NCI-H345 treated with DMSO at 0.1 percent for 48 hours (cell line): ENCODE measurements at regions not wholly inside any gene's neighbourhood (a gene's known extent, or its start where the extent isn't known, plus 50 kb on each side); places are given as distances from the start of the nearest gene placed in this dataset.
A peak's percentile ranks its signal among the peaks of the same experiment; 100 is the strongest.
"Not testable (repeated sequence)": the region's sequence is repeated elsewhere in the genome, so short reads cannot be mapped to it uniquely, and the experiment has no call there.

ENCODE experiments used
- DNase-seq: peaks from one replicate; lab custom pipeline; 2025; ENCODE audit not compliant: unreplicated experiment; lab: John Stamatoyannopoulos, UW

GRCh38 chr4:11813951-11814446, 385.3 kb upstream of the HS3ST1 start:
- no peak for DNase-seq

- DNase-seq, result not testable (repeated sequence)
These were observed 382.8 kb upstream of the HS3ST1 start for GRCh38 chr4:11811521-11811920.

DNA sequence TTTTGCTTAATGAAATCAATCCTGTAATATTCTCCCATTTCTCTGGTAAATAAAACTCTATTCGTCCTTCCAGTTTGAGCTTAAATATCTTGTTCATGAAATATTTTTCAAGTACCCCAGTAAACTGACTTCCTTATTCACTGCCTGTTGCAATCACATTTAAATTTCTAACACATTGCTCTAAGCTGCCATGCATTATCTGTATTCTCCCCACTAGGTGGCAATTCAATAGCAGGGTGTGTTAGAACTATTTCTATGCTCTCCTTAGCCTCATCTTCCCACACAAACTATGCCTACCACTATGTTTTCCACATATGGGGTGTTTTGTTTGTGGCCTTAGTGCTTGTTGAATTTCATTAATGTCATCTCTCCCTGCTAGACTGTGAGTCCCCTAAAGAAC, 377.1 kb upstream of the HS3ST1 start:
- DNase-seq, result no peak

- DNase-seq, result no peak
These were observed 373.1 kb upstream of the HS3ST1 start for GRCh38 chr4:11801466-11802446.

GRCh38 chr4:11799196-11799595, 370.5 kb upstream of the HS3ST1 start:
- DNase-seq, result no peak

GRCh38 chr4:11791797-11792196, 363.1 kb upstream of the HS3ST1 start:
- no peak for DNase-seq

- DNase-seq, result no peak
These were observed 361.5 kb upstream of the HS3ST1 start for GRCh38 chr4:11790230-11790629.

DNA sequence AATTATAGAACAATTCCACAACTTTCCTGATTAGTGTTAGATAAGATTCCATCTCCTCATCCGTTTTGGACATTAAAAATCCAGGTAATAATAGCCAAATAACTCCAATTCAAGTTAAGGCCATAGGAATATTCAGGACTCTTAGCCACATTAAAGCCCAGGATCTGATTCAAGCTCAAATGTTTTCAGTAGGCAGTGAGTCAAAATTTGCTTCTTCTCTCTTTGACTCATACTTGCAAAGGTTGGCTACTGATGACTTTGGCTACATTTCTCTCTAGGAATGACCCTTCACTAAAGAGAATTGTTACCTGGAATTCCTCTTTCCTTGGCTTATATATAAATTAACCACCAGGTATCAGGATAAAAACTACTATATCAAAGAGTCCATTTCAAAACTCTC, 354.9 kb upstream of the HS3ST1 start:
- no peak for DNase-seq

GRCh38 chr4:11782859-11783258, 354.2 kb upstream of the HS3ST1 start:
- no peak for DNase-seq

GRCh38 chr4:11777447-11777846, 348.8 kb upstream of the HS3ST1 start:
- DNase-seq, result no peak

GRCh38 chr4:11774346-11774745, 345.7 kb upstream of the HS3ST1 start:
- no peak for DNase-seq

DNA sequence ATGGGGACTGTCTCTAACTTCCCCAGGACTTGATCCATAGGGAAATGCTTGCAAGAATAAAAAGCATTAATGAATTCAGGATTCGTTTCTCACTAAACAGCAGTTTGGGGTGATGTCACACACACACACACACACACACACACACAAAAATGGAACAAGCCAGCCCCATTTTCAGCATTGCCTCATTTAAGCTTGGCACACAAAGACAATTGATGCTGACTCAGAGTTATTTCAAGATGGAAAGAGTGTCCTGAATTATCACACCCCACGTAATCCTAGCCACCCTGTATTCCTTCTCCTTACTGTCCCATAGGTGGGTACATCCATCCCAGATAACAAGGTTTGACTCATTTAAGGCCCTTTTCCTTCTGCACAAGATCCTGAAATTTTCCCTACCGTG, 345.1 kb upstream of the HS3ST1 start:
- no peak for DNase-seq

GRCh38 chr4:11769434-11769833, 340.7 kb upstream of the HS3ST1 start:
- DNase-seq, result no peak

GRCh38 chr4:11768251-11768972, 339.7 kb upstream of the HS3ST1 start:
- no peak for DNase-seq

- DNase-seq, result peak; percentile 11
These were observed 337.3 kb upstream of the HS3ST1 start for GRCh38 chr4:11765849-11766453.

- DNase-seq, result no peak
These were observed 319.6 kb upstream of the HS3ST1 start for GRCh38 chr4:11748164-11748872.

GRCh38 chr4:11746734-11747133, 318.0 kb upstream of the HS3ST1 start:
- no peak for DNase-seq

DNA sequence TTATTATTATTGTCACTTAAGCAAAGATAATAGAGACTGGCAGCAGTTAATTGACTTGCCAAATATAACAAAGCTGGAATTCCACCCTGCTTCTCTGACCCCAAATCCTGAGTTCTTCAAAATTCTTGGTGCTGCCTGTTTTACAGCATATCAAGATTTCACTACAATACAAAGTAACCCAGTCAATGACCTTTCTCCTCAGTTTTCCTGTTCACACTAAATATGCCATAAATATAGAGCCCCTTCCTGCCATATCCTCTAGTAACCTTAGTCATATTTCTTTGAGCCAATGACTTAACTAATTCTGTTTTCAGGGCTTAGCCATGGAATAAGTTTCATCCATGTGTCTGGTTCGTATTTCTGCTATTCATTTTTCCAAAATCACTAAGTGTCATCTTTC, 315.3 kb upstream of the HS3ST1 start:
- DNase-seq, result no peak

DNA sequence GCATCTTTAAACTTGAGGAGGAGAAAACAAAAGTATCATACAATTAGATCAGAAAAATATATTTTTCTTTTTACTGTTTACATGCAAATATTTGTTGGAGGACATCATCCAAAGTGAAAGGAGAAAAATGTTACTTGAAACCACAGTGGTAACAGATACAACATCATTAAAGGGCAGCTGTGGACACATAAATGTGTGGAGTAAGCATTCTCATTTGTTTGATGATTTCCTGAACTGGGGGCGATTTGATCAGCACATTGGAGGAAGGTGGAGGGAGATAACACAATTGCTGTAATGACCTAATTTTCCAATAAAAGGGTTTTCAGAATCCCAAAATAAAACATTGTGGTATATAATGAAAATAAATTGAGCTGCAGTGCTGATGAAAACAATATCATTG, 314.5 kb upstream of the HS3ST1 start:
- no peak for DNase-seq

DNA sequence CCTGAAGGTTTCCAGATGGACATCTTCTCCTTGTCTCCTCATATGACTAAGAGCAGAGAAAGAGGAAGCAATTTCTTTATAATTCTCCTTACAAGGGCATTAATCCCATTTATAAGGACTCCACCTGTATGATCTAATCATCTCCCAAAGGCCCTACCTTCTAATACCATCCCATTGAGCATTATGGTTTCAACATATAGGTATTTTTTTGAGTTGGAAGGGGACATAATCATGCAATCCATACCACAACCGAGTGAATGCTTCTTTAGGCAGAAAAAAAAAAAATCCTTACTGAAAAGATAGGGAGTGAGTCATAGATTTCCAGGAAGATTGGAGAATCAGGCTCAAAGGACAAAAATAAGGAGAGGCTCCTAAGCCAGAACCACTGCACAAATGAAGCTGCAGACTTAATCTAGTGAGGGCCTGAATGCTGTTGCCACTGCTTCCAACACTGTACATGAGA, 312.5 kb upstream of the HS3ST1 start:
- DNase-seq, result no peak

DNA sequence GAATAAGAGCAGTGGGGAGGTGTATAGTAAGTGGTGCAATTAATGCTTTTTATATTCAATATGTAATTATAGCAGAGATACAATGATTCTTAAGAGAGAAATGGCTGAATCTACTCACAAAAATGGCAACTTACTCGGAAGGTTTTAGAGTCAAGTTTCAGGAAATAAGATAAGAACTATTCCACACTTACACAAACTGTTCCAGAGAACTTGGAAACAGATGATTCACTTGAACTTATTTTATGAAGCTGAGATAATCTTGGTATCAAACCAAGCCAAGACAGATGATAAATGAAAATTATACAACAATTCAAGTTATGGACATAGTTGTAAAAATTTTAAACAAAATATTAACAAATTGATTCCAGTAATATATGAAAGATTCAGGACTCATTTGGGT, 311.3 kb upstream of the HS3ST1 start:
- no peak for DNase-seq
